AG09319 (cell line): ENCODE measurements at regions not wholly inside any gene's neighbourhood (a gene's known extent, or its start where the extent isn't known, plus 50 kb on each side); places are given as distances from the start of the nearest gene placed in this dataset.
"Not testable (repeated sequence)": the region's sequence is repeated elsewhere in the genome, so short reads cannot be mapped to it uniquely, and the experiment has no call there.

Experiments used
- DNase-seq: peaks from one replicate; pipeline ENCODE4 v3.0.0-alpha.2; 2010; ENCODE audit warnings: low read depth; ENCODE audit errors: extremely low read depth
- TF ChIP-seq, protein P1 (sequence below): IDR thresholded peaks from 2 replicates; pipeline ENCODE4 v1.5.1; 2011; ENCODE audit warnings: low read depth, mild to moderate bottlenecking, inconsistent platforms, low read length, moderate library complexity

DNA sequence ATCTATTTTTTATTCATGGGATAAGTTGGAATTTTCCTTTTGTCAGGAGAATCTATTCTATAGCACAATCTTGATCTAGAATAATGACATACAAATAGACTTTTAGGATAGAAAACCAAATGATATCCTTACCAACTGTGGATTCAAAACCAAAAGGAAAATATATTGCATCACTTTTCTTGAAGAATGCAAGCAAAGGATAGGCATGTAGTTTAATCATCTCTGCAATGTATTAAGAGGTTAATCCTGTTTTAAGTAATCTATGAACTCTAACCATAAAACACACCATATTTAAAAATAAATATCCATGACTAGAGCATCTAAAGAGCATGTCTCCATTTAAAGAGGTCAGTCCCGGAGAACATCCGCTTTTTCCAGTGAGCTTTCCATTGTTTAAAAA, 106.7 kb upstream of the CNKSR3 start:
- TF ChIP-seq, protein P1, sequence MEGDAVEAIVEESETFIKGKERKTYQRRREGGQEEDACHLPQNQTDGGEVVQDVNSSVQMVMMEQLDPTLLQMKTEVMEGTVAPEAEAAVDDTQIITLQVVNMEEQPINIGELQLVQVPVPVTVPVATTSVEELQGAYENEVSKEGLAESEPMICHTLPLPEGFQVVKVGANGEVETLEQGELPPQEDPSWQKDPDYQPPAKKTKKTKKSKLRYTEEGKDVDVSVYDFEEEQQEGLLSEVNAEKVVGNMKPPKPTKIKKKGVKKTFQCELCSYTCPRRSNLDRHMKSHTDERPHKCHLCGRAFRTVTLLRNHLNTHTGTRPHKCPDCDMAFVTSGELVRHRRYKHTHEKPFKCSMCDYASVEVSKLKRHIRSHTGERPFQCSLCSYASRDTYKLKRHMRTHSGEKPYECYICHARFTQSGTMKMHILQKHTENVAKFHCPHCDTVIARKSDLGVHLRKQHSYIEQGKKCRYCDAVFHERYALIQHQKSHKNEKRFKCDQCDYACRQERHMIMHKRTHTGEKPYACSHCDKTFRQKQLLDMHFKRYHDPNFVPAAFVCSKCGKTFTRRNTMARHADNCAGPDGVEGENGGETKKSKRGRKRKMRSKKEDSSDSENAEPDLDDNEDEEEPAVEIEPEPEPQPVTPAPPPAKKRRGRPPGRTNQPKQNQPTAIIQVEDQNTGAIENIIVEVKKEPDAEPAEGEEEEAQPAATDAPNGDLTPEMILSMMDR, result no peak
- no peak for DNase-seq

DNA sequence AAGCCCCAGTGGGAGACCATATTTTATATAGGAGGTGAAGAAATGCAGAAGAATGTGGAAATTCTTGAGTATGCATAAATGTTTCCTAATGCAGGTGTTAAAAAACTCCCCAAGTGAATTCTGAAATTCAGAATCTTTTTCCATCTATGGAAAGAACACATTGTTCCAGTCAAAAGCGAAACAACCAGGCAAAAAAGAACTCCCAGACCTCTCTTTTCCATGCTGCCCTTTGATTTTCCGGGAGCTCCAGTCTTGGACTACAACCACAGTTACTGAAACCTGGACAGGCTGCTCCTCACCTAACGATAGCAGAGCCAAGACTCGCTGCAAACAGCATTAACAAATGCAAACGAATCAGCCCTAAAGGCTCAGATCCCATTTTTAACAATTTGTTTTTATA, 108.7 kb upstream of the CNKSR3 start:
- no peak for DNase-seq
- TF ChIP-seq, protein P1, result no peak

DNA sequence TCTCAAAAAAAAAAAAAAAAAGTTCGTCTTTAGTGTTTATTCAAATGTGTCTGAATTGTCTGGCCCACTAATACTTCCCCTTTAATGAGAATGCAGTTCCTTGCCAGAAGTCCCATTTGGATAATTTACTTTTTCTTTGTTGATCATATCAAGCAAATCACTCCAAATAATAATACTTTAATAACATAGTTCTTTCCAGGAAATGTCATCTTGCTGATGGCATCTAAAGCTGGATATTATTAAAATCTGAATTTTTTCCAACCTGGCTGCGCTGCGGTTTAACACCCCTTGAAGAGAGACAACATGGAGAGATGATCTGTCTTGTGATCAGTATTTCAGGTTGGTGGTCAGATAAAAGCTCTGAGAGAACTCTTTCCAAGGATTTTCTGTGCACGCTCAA, 111.2 kb upstream of the CNKSR3 start:
- DNase-seq, result no peak
- TF ChIP-seq, protein P1, result no peak

DNA sequence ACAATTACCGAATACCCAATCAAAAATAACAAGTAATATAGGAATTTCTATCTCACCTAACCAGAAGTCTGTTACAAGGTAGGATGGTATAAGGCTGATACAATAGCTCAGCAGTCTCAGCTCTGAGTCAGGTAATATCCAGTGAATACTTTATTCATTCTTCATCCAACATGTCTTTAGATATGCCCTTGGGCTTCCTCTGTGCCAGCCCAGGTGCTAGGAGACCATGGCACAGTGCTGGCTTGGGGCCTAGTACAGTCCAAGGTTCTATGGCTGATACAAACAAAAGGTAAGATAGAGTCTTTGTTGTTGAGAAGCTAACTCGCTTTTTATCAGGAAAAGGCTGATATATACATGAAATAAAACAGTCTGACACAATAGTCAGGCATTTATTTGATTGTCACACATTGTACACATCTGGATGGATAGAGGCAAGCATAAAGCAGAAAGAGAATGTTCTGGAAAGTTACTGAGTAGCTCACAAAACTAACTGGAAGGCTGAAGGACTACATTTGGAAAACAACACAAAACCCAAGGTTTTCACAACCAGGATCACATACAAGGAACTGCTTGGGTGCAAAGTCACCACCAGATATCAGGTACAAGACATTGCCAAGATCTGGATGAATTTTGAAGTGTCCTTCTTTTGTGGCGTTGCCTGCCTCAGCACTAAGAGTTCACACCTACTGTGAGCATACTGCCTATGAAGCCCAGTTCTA, 110.4 kb upstream of the SCAF8 start:
- DNase-seq, result no peak
- TF ChIP-seq, protein P1, result no peak

GRCh38 chr6:154623391-154623790, 109.8 kb upstream of the SCAF8 start:
- no peak for DNase-seq
- TF ChIP-seq, protein P1, result no peak

DNA sequence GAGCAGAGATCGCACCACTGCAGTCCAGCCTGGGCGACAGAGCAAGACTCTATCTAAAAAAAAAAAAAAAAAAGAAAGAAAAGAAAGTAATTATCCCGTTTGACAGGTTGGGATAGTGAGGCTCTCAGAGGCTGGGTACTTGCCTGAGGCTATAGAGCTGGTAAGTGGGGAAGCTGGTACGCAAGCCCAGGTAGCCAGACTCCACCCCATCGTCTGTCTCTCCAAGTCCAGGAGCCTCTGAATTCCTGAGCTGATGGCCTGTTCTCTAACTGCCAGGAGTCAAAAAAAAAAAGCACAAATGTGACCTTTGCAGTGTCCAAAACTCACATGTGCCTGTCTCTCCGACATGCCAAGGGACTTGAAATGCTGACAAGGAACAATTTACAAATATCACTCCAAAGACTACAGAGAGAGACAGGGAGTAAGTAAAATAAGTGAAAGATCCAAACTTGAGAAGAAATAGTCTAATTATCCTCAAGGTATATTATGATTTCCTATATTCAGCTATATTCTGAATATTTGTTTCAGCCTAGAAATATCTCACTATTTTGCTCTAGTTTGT, 109.1 kb upstream of the SCAF8 start:
- no peak for DNase-seq
- TF ChIP-seq, protein P1, result no peak

GRCh38 chr6:154624727-154625126, 108.5 kb upstream of the SCAF8 start:
- not testable (repeated sequence) for DNase-seq

GRCh38 chr6:154625721-154626120, 107.5 kb upstream of the SCAF8 start:
- DNase-seq, result no peak
- TF ChIP-seq, protein P1, result no peak
